Panc1 (cell line): ENCODE measurements at regions not wholly inside any gene's neighbourhood (a gene's known extent, or its start where the extent isn't known, plus 50 kb on each side); places are given as distances from the start of the nearest gene placed in this dataset.

Source experiments
- ATAC-seq: fragments of 200-7000 bp; cut with Tn5 transposase; 2 replicates; pipeline ENCODE4 v1.9.1; 2020; ENCODE audit warnings: mild to moderate bottlenecking, moderate library complexity
- BruUV-seq: library from RNA; stranded (reverse); fragments of 400-500 nt; replicated peaks from 2 replicates; lab custom pipeline; 2021; lab: Mats Ljungman, UMichigan
- CTCF ChIA-PET: fragments of 300-600 bp; sonication (Branson Sonifier 250); formaldehyde crosslinking; loops from one replicate; lab custom pipeline; 2022; ENCODE audit warnings: antibody characterized with exemption; lab: Charles Lee
- POLR2A ChIA-PET: fragments of 300-600 bp; sonication (Branson Sonifier 250); formaldehyde crosslinking; loops from one replicate; lab custom pipeline; 2022; ENCODE audit warnings: antibody characterized with exemption; lab: Charles Lee
- DNase-seq: peaks from one replicate; pipeline ENCODE4 v3.0.0-alpha.2; 2010; ENCODE audit warnings: low read depth, low spot score
- H3K27ac ChIP-seq: 2 replicates; pipeline ENCODE4 v1.5.1; 2011; ENCODE audit warnings: mild to moderate bottlenecking, low read length, inconsistent platforms
- H3K27me3 ChIP-seq: fragments of 200-500 bp; sonication (Bioruptor generic); 2 replicates; pipeline ENCODE4 v1.6.0; 2014; ENCODE audit warnings: low read length, inconsistent platforms; ENCODE audit not compliant: control insufficient read depth, insufficient read depth
- H3K36me3 ChIP-seq: fragments of 200-500 bp; sonication (Bioruptor generic); 2 replicates; pipeline ENCODE4 v1.5.1; 2014; ENCODE audit warnings: inconsistent platforms, mild to moderate bottlenecking, low read length, moderate library complexity; ENCODE audit not compliant: control insufficient read depth, insufficient read depth
- H3K4me1 ChIP-seq: 2 replicates; pipeline ENCODE4 v1.5.1; 2011; ENCODE audit warnings: inconsistent platforms, mild to moderate bottlenecking, low read length, moderate library complexity; ENCODE audit not compliant: control insufficient read depth, insufficient read depth
- H3K4me3 ChIP-seq, 2 experiments: 2 replicates each; pipeline ENCODE4 v1.5.1; 2011 to 2012; ENCODE audit warnings: low read depth in 2 of 2, low read length in 2 of 2, mild to moderate bottlenecking in 2 of 2, inconsistent platforms in 1 of 2, moderate library complexity in 1 of 2
- H3K9me3 ChIP-seq: fragments of 200-500 bp; sonication (Bioruptor generic); 2 replicates; pipeline ENCODE4 v1.5.1; 2014; ENCODE audit warnings: low read depth, mild to moderate bottlenecking, inconsistent platforms, low read length, moderate library complexity; ENCODE audit not compliant: control insufficient read depth, insufficient read depth
- CTCF ChIP-seq: fragments of 450-650 bp; IDR thresholded peaks from 2 replicates; pipeline ENCODE4 v1.5.1; 2017; ENCODE audit warnings: mild to moderate bottlenecking
- POLR2AphosphoS5 ChIP-seq: IDR thresholded peaks from 2 replicates; pipeline ENCODE4 v1.6.1; 2012; ENCODE audit warnings: mild to moderate bottlenecking, low read depth, low read length, moderate library complexity
- REST ChIP-seq, 2 experiments: IDR thresholded peaks; 2 replicates each; pipeline ENCODE4 v1.6.1; 2011 to 2012; ENCODE audit warnings: low read depth in 2 of 2, control low read depth in 1 of 2, low read length in 1 of 2, mild to moderate bottlenecking in 1 of 2, moderate library complexity in 1 of 2; ENCODE audit not compliant: insufficient read depth in 1 of 2
- SIN3A ChIP-seq: IDR thresholded peaks from 2 replicates; pipeline ENCODE4 v1.6.1; 2012; ENCODE audit warnings: low read depth, mild to moderate bottlenecking, low read length, moderate library complexity, borderline replicate concordance; ENCODE audit not compliant: insufficient read depth
- TCF7L2 ChIP-seq: IDR thresholded peaks from 2 replicates; pipeline ENCODE4 v1.6.1; 2011; ENCODE audit warnings: mild to moderate bottlenecking, low read depth, low read length, inconsistent platforms
- in situ Hi-C: cut with HindIII; loops from 2 replicates; pipeline ENCODE4 v1.10.0; 2016; ENCODE audit warnings: low sequenced_read_pairs, low pct_unique_long_range_greater_than_20kb
- intact Hi-C: fragments of 100-400 bp; cut with micrococcal nuclease; formaldehyde crosslinking; loops from one replicate; pipeline ENCODE4 v1.10.0; 2022; ENCODE audit not compliant: unreplicated experiment

DNA sequence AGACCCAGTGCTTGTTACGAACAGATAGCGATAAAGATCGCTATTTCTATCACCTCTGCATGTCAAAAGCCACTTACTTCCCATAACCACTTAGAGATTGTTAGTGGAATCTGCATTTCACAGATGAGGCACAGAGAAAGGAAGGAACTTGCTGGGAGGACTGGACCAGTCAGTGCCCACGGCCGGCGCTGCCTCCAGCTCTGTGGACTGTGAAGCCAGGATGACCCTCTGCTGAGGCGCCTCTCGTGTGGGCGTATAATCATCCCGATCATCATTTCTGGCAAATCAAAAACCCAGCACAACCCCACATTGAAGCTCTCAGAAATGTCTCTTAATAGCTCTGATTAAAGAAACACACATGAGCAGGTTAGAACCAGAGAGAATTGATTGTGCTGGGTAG, 61.5 kb upstream of the ADRA2C start:
- Histone ChIP-seq H3K9me3 (no peaks in the 10 kb centered on the region), H3K27ac (no peak overlapping the region), H3K27me3 (no peaks in the 10 kb centered on the region), H3K36me3 (no peaks in the 10 kb centered on the region), H3K4me3 (no peak overlapping the region), H3K4me1 (no peaks in the 10 kb centered on the region)
- DNase-seq: no peak
- no peak for ATAC-seq
- ChIA-PET CTCF (no interaction called here), POLR2A (no interaction called here)
- no TSS peak for BruUV-seq
- intact Hi-C loops: no loop called here
- in situ Hi-C loops: no loop called here
- TF ChIP-seq REST (IDR thresholded peaks at IDR 0.05; ENCODE audit: insufficient read depth in 1 of 2, low read depth in 2 of 2, low read length in 1 of 2): no peak
- no peak for TF ChIP-seq CTCF
- no peak for TF ChIP-seq POLR2AphosphoS5
- TF ChIP-seq TCF7L2: no peak
- no peak for TF ChIP-seq SIN3A

- 0 out of 2 replicates have a peak, but pooled peaks have one; percentile 38 for ATAC-seq
Measured at GRCh38 chr4:3703677-3704521, 62.3 kb upstream of the ADRA2C start.

More at GRCh38 chr4:3703677-3704521, 62.3 kb upstream of the ADRA2C start:
- Histone ChIP-seq H3K27ac (no peak overlapping the region), H3K4me1 (no peaks in the 10 kb centered on the region), H3K4me3 (no peak overlapping the region), H3K9me3 (no peaks in the 10 kb centered on the region), H3K27me3 (no peaks in the 10 kb centered on the region), H3K36me3 (no peaks in the 10 kb centered on the region)
- BruUV-seq: no TSS peak
- no peak for TF ChIP-seq CTCF
- TF ChIP-seq TCF7L2: no peak
- no peak for TF ChIP-seq POLR2AphosphoS5
- no peak for TF ChIP-seq REST (IDR thresholded peaks at IDR 0.05; ENCODE audit: insufficient read depth in 1 of 2, low read depth in 2 of 2, low read length in 1 of 2)
- no peak for TF ChIP-seq SIN3A
- intact Hi-C loops: no loop called here
- in situ Hi-C loops: no loop called here
- ChIA-PET POLR2A (interaction anchor here (0.7 kb wide), 1 partner anchor 13 kb away, joined by 4 read pairs; no protein-coding TSS in a partner anchor), CTCF (no interaction called here)
- no peak for DNase-seq
